ENCODE measurements at regions not wholly inside any gene's neighbourhood (a gene's known extent, or its start where the extent isn't known, plus 50 kb on each side); places are given as distances from the start of the nearest gene placed in this dataset.

GRCh38 chr1:87898431-87898830, 569.8 kb downstream of the LMO4 start:
- TF ChIP-seq POLR2A (IDR thresholded peaks at IDR 0.05) (no peak), CTCF (IDR thresholded peaks at IDR 0.05) (no peak), POLR2AphosphoS5 (IDR thresholded peaks at IDR 0.05) (no peak), EP300 (IDR thresholded peaks at IDR 0.05; ENCODE audit: low read depth) (no peak)
- no peaks in the 10 kb centered on the region for H3K27me3 ChIP-seq
- intact Hi-C loops (cut with DNase I; ENCODE audit: low total_unique reads) (no loop called here), in situ Hi-C loops (cut with MboI; ENCODE audit: low pct_ligation_motif_present in 1 of 4, low pct_unique_long_range_greater_than_20kb in 1 of 4, low sequenced_read_pairs in 3 of 4) (no loop called here)
- H3K4me1 ChIP-seq, result peaks cover 0 to 32% (median 15%) of the 10 kb centered on the region in 4 donors
- no peaks in the 10 kb centered on the region for H3K9me3 ChIP-seq
- peak overlapping the region in 1 of 4 donors; percentile 14 for H3K27ac ChIP-seq
- no peak for DNase-seq
- no peak overlapping the region for H3K4me3 ChIP-seq
- 27 to 42% methylated on average over 4 of the region's 4 CpGs for WGBS, 2 donors (ENCODE audit: low coverage in 1 of 2)
- H3K36me3 ChIP-seq, result no peaks in the 10 kb centered on the region

GRCh38 chr1:87899017-87899416, 570.3 kb downstream of the LMO4 start:
- no peak overlapping the region for H3K4me3 ChIP-seq
- no peaks in the 10 kb centered on the region for H3K9me3 ChIP-seq
- H3K4me1 ChIP-seq, result peaks cover 0 to 32% (median 15%) of the 10 kb centered on the region in 4 donors
- TF ChIP-seq CTCF (IDR thresholded peaks at IDR 0.05) (no peak), POLR2A (IDR thresholded peaks at IDR 0.05) (no peak), POLR2AphosphoS5 (IDR thresholded peaks at IDR 0.05) (no peak), EP300 (IDR thresholded peaks at IDR 0.05; ENCODE audit: low read depth) (no peak)
- in situ Hi-C loops (cut with MboI; ENCODE audit: low pct_ligation_motif_present in 1 of 4, low pct_unique_long_range_greater_than_20kb in 1 of 4, low sequenced_read_pairs in 3 of 4), result no loop called here
- intact Hi-C loops (cut with DNase I; ENCODE audit: low total_unique reads), result no loop called here
- no peak for DNase-seq
- no peaks in the 10 kb centered on the region for H3K27me3 ChIP-seq
- no peaks in the 10 kb centered on the region for H3K36me3 ChIP-seq
- WGBS, 2 donors (ENCODE audit: low coverage in 1 of 2), result 36 to 49% methylated on average over 2 of the region's 2 CpGs
- H3K27ac ChIP-seq, result peak overlapping the region in 1 of 4 donors; percentile 14

DNA sequence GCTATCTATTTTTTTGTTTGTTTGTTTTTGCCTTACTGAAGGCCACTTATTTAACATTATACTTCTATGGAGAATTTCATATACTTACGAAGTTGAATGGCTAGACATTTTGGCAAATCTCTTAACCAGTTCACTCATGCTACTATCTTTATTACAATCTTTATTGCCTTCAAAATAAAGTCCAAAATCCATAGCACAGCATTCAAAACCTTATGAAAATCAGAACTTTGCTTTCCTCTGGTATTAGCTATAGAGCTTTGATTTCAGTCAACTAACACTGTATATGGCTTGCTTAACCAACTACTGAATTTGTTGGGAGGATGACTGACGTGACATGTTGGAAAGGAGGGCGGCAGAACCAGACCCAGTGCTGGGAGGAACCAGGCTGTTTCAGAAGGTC, 571.1 kb downstream of the LMO4 start:
- in situ Hi-C loops (cut with MboI; ENCODE audit: low pct_ligation_motif_present in 1 of 4, low pct_unique_long_range_greater_than_20kb in 1 of 4, low sequenced_read_pairs in 3 of 4) (no loop called here), intact Hi-C loops (cut with DNase I; ENCODE audit: low total_unique reads) (loop anchor here (5.0 kb wide), 1 partner anchor 703 kb away; no protein-coding TSS in a partner anchor)
- no peaks in the 10 kb centered on the region for H3K36me3 ChIP-seq
- WGBS, 2 donors (ENCODE audit: low coverage in 1 of 2), result 56 to 57% methylated on average over 1 to 3 of the region's 3 CpGs
- H3K27me3 ChIP-seq, result no peaks in the 10 kb centered on the region
- no peak overlapping the region for H3K27ac ChIP-seq
- H3K9me3 ChIP-seq, result no peaks in the 10 kb centered on the region
- TF ChIP-seq POLR2AphosphoS5 (IDR thresholded peaks at IDR 0.05) (no peak), CTCF (IDR thresholded peaks at IDR 0.05) (no peak), POLR2A (IDR thresholded peaks at IDR 0.05) (no peak), EP300 (IDR thresholded peaks at IDR 0.05; ENCODE audit: low read depth) (no peak)
- peaks cover 0 to 32% (median 15%) of the 10 kb centered on the region in 4 donors for H3K4me1 ChIP-seq
- DNase-seq, result no peak
- no peak overlapping the region for H3K4me3 ChIP-seq

DNA sequence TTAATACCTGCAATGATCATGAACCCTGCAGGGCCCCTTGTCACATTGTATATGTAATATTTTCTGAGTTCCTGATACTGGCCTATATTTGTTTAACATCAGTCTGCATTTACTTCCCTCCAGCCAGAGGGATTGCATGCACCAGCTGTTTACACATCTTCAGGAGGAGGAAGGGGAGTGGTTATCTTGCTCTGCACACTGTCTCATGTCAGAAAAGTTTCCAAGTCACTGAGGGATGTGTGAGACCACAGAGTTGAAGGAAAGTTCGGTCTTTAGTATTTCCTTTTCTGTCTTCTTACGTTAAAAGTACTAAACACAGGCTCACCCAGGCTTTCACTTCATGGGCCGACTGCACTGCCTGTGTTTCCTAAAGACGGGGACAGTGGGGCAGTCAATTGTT, 574.1 kb downstream of the LMO4 start:
- in situ Hi-C loops (cut with MboI; ENCODE audit: low pct_ligation_motif_present in 1 of 4, low pct_unique_long_range_greater_than_20kb in 1 of 4, low sequenced_read_pairs in 3 of 4) (no loop called here), intact Hi-C loops (cut with DNase I; ENCODE audit: low total_unique reads) (loop anchor here (5.0 kb wide), 1 partner anchor 699 kb away; no protein-coding TSS in a partner anchor)
- H3K4me3 ChIP-seq, result no peak overlapping the region
- DNase-seq, result no peak
- no peaks in the 10 kb centered on the region for H3K27me3 ChIP-seq
- H3K27ac ChIP-seq, result peak overlapping the region in 3 of 4 donors; percentile 5 to 58 (median 26)
- TF ChIP-seq POLR2A (IDR thresholded peaks at IDR 0.05) (no peak), POLR2AphosphoS5 (IDR thresholded peaks at IDR 0.05) (peak; percentile 26 to 55 (median 51))
- peaks cover 0 to 32% (median 16%) of the 10 kb centered on the region in 4 donors for H3K4me1 ChIP-seq
- WGBS, 2 donors (ENCODE audit: low coverage in 1 of 2), result 13 to 18% methylated on average over 4 of the region's 4 CpGs
- H3K9me3 ChIP-seq, result no peaks in the 10 kb centered on the region
- H3K36me3 ChIP-seq, result no peaks in the 10 kb centered on the region

- in situ Hi-C loops (cut with MboI; ENCODE audit: low pct_ligation_motif_present in 1 of 4, low pct_unique_long_range_greater_than_20kb in 1 of 4, low sequenced_read_pairs in 3 of 4), result no loop called here
- no peak for DNase-seq
- intact Hi-C loops (cut with DNase I; ENCODE audit: low total_unique reads), result loop anchor here (5.0 kb wide), 1 partner anchor 699 kb away; no protein-coding TSS in a partner anchor
- peak overlapping the region in 3 of 4 donors; percentile 5 to 58 (median 26) for H3K27ac ChIP-seq
- no peaks in the 10 kb centered on the region for H3K9me3 ChIP-seq
- no peaks in the 10 kb centered on the region for H3K27me3 ChIP-seq
- TF ChIP-seq POLR2A (IDR thresholded peaks at IDR 0.05), result no peak
- TF ChIP-seq POLR2AphosphoS5 (IDR thresholded peaks at IDR 0.05), result no peak
- no peak for TF ChIP-seq CTCF (IDR thresholded peaks at IDR 0.05)
- TF ChIP-seq EP300 (IDR thresholded peaks at IDR 0.05; ENCODE audit: low read depth), result no peak
- H3K4me1 ChIP-seq, result peaks cover 0 to 30% (median 16%) of the 10 kb centered on the region in 4 donors
- H3K4me3 ChIP-seq, result no peak overlapping the region
- no peaks in the 10 kb centered on the region for H3K36me3 ChIP-seq
Measured at GRCh38 chr1:87903242-87903641, 574.6 kb downstream of the LMO4 start.
